B cell (primary cell): ENCODE measurements at regions not wholly inside any gene's neighbourhood (a gene's known extent, or its start where the extent isn't known, plus 50 kb on each side); places are given as distances from the start of the nearest gene placed in this dataset.

Source experiments
- ATAC-seq: fragments of 200-7000 bp; cut with Tn5 transposase; one replicate; pipeline ENCODE4 v1.10.0; 2021; ENCODE audit warnings: low read depth, mild to moderate bottlenecking, moderate number of reproducible peaks, moderate library complexity
- CTCF ChIA-PET: fragments of 350-600 bp; sonication (Branson Sonifier 250); formaldehyde crosslinking; loops from one replicate; lab custom pipeline; 2021; ENCODE audit warnings: antibody characterized with exemption, inconsistent platforms; lab: Charles Lee
- POLR2A ChIA-PET: fragments of 350-600 bp; sonication (Branson Sonifier 250); formaldehyde crosslinking; loops from one replicate; lab custom pipeline; 2021; ENCODE audit warnings: antibody characterized with exemption; lab: Charles Lee
- DNase-seq: peaks from one replicate; pipeline ENCODE4 v3.0.0; 2013
- H2AFZ ChIP-seq: 2 replicates; pipeline ENCODE4 v1.6.1; 2012; ENCODE audit warnings: mild to moderate bottlenecking, low read depth, low read length; ENCODE audit not compliant: insufficient read depth, poor library complexity, severe bottlenecking
- H3K27ac ChIP-seq, 2 donors: 1 replicate in 1 of 2; 2 replicates in 1 of 2; pipeline ENCODE4 v1.5.1; 2012 to 2013; ENCODE audit warnings: low read length in 2 of 2, mild to moderate bottlenecking in 2 of 2, moderate library complexity in 1 of 2
- H3K27me3 ChIP-seq, 4 experiments: fragments of 200-600 bp in 1 of 4; sonication (generic) in 1 of 4; replicated peaks in 1 of 4; 1 replicate in 2 of 4; 2 replicates in 2 of 4; pipeline versions ENCODE4 v1.6.1 to v1.7.0; 2013 to 2016; ENCODE audit warnings: low read length in 3 of 4, mild to moderate bottlenecking in 2 of 4, mixed read lengths in 1 of 4, moderate library complexity in 1 of 4; ENCODE audit not compliant: insufficient read depth in 4 of 4, control insufficient read depth in 3 of 4; ENCODE audit errors: control extremely low read depth in 1 of 4
- H3K36me3 ChIP-seq, 2 experiments: replicated peaks in 1 of 2; 1 replicate in 1 of 2; 2 replicates in 1 of 2; pipeline versions ENCODE4 v1.6.1 to v1.7.1; 2013; ENCODE audit warnings: low read length in 1 of 2; ENCODE audit not compliant: insufficient read depth in 2 of 2, control insufficient read depth in 1 of 2; ENCODE audit errors: control extremely low read depth in 1 of 2, extremely low read depth in 1 of 2
- H3K4me1 ChIP-seq, 2 donors: fragments of 200-600 bp in 1 of 2; sonication (generic) in 1 of 2; 1 replicate in 1 of 2; 2 replicates in 1 of 2; pipeline versions ENCODE4 v1.5.1 to v1.6.1; 2013 to 2017; ENCODE audit warnings: low read length in 2 of 2; ENCODE audit not compliant: control insufficient read depth in 2 of 2, insufficient read depth in 2 of 2
- H3K4me2 ChIP-seq: replicated peaks from 2 replicates; pipeline ENCODE3; 2012; ENCODE audit warnings: mild to moderate bottlenecking, low read depth, low read length; ENCODE audit not compliant: poor library complexity, severe bottlenecking
- H3K4me3 ChIP-seq, 5 experiments: fragments of 200-600 bp in 1 of 5; sonication (generic) in 1 of 5; 1 replicate in 3 of 5; 2 replicates in 2 of 5; pipeline versions ENCODE4 v1.5.1 to v1.7.0; 2011 to 2016; ENCODE audit warnings: low read length in 4 of 5, mild to moderate bottlenecking in 4 of 5, low read depth in 2 of 5, control low read depth in 1 of 5, moderate library complexity in 1 of 5; ENCODE audit not compliant: insufficient read depth in 1 of 5; ENCODE audit errors: control extremely low read depth in 1 of 5, extremely low read depth in 1 of 5
- H3K79me2 ChIP-seq: fragments of 200-600 bp; sonication (generic); one replicate; pipeline ENCODE4 v1.6.0; 2016; ENCODE audit warnings: low read length; ENCODE audit not compliant: control insufficient read depth, insufficient read depth
- H3K9ac ChIP-seq: fragments of 200-600 bp; sonication (generic); 2 replicates; pipeline ENCODE4 v1.6.1; 2017; ENCODE audit warnings: mild to moderate bottlenecking, low read length, moderate library complexity
- H3K9me3 ChIP-seq, 3 donors: one replicate each; pipeline versions ENCODE4 v1.6.1 to v1.7.1; 2013; ENCODE audit warnings: low read length in 2 of 3; ENCODE audit not compliant: control insufficient read depth in 2 of 3, insufficient read depth in 1 of 3; ENCODE audit errors: control extremely low read depth in 1 of 3
- H4K20me1 ChIP-seq: 2 replicates; pipeline ENCODE4 v1.6.0; 2012; ENCODE audit warnings: mild to moderate bottlenecking, low read length; ENCODE audit not compliant: insufficient read depth, control insufficient read depth, poor library complexity, severe bottlenecking
- H3K27ac Mint-ChIP-seq: one replicate; pipeline ENCODE4 v1.8.0; 2021; ENCODE audit warnings: mixed read lengths
- H3K27me3 Mint-ChIP-seq: one replicate; pipeline ENCODE4 v1.8.0; 2021; ENCODE audit warnings: mixed read lengths
- H3K4me1 Mint-ChIP-seq: one replicate; pipeline ENCODE4 v1.8.0; 2021; ENCODE audit warnings: mixed read lengths
- H3K4me3 Mint-ChIP-seq: one replicate; pipeline ENCODE4 v1.8.0; 2021; ENCODE audit warnings: mixed read lengths
- H3K9me3 Mint-ChIP-seq: one replicate; pipeline ENCODE4 v1.8.0; 2022; ENCODE audit warnings: mixed read lengths; ENCODE audit not compliant: insufficient read depth
- EZH2 ChIP-seq: IDR thresholded peaks from 2 replicates; pipeline ENCODE4 v1.6.1; 2012; ENCODE audit warnings: borderline replicate concordance, low read depth, mild to moderate bottlenecking, moderate library complexity, low read length; ENCODE audit not compliant: insufficient read depth, poor library complexity, severe bottlenecking
- WGBS: methylation state at CpG from one replicate; pipeline ENCODE4 v1.1.5; 2013; ENCODE audit warnings: missing lambda C conversion rate; ENCODE audit not compliant: insufficient coverage; 5-methylcytosine and 5-hydroxymethylcytosine counted together
- intact Hi-C: fragments of 100-400 bp; cut with micrococcal nuclease; formaldehyde crosslinking; loops from one replicate; pipeline ENCODE4 v1.10.0; 2022
- TF ChIP-seq, protein P1 (sequence below): fragments of 200-600 bp; IDR thresholded peaks from one replicate; pipeline ENCODE4 v1.8.0; 2022; ENCODE audit warnings: antibody characterized with exemption, mild to moderate bottlenecking

GRCh38 chrX:150087612-150088011 lies 149.3 kb upstream of the EOLA2 start:
- ChIA-PET POLR2A (no interaction called here), CTCF (no interaction called here)
- H3K9me3 ChIP-seq, result no peaks in the 10 kb centered on the region
- H3K36me3 ChIP-seq, result no peaks in the 10 kb centered on the region
- no peak overlapping the region for H3K4me2 ChIP-seq
- no peak overlapping the region for H3K27ac ChIP-seq
- no peak for ATAC-seq
- no peaks in the 10 kb centered on the region for H3K9me3 Mint-ChIP-seq
- H4K20me1 ChIP-seq, result no peaks in the 10 kb centered on the region
- no peaks in the 10 kb centered on the region for H3K27me3 ChIP-seq
- H3K4me1 ChIP-seq, result peaks cover 0 to 4% of the 10 kb centered on the region in 2 donors
- H3K4me3 ChIP-seq, result no peak overlapping the region
- no peak for DNase-seq
- intact Hi-C loops, result no loop called here
- WGBS, result no CpG with 5 or more reads among the region's 2 CpGs
- H3K79me2 ChIP-seq, result no peaks in the 10 kb centered on the region
- no peaks in the 10 kb centered on the region for H3K27me3 Mint-ChIP-seq
- TF ChIP-seq, protein P1, sequence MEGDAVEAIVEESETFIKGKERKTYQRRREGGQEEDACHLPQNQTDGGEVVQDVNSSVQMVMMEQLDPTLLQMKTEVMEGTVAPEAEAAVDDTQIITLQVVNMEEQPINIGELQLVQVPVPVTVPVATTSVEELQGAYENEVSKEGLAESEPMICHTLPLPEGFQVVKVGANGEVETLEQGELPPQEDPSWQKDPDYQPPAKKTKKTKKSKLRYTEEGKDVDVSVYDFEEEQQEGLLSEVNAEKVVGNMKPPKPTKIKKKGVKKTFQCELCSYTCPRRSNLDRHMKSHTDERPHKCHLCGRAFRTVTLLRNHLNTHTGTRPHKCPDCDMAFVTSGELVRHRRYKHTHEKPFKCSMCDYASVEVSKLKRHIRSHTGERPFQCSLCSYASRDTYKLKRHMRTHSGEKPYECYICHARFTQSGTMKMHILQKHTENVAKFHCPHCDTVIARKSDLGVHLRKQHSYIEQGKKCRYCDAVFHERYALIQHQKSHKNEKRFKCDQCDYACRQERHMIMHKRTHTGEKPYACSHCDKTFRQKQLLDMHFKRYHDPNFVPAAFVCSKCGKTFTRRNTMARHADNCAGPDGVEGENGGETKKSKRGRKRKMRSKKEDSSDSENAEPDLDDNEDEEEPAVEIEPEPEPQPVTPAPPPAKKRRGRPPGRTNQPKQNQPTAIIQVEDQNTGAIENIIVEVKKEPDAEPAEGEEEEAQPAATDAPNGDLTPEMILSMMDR, result no peak
- TF ChIP-seq EZH2, result no peak
- H3K27ac Mint-ChIP-seq, result no peak overlapping the region
- peaks cover 5% of the 10 kb centered on the region for H3K4me1 Mint-ChIP-seq
- no peak overlapping the region for H2AFZ ChIP-seq
- no peak overlapping the region for H3K9ac ChIP-seq
- H3K4me3 Mint-ChIP-seq, result no peak overlapping the region

GRCh38 chrX:150088042-150088441 lies 149.8 kb upstream of the EOLA2 start:
- Histone ChIP-seq H3K4me2 (no peak overlapping the region), H3K4me1 (peaks cover 0 to 3% of the 10 kb centered on the region in 2 donors), H2AFZ (no peak overlapping the region), H3K36me3 (no peaks in the 10 kb centered on the region), H3K27ac (no peak overlapping the region), H3K9ac (no peak overlapping the region), H3K9me3 (no peaks in the 10 kb centered on the region), H4K20me1 (no peaks in the 10 kb centered on the region), H3K27me3 (no peaks in the 10 kb centered on the region), H3K4me3 (no peak overlapping the region), H3K79me2 (no peaks in the 10 kb centered on the region)
- 91% methylated on average over 5 of the region's 5 CpGs for WGBS
- CTCF ChIA-PET, result no interaction called here
- Mint-ChIP-seq H3K9me3 (no peaks in the 10 kb centered on the region), H3K27me3 (no peaks in the 10 kb centered on the region), H3K4me3 (no peak overlapping the region), H3K27ac (no peak overlapping the region), H3K4me1 (peaks cover 5% of the 10 kb centered on the region)
- POLR2A ChIA-PET, result no interaction called here
- ATAC-seq (no peak), DNase-seq (no peak)
- TF ChIP-seq, protein P1, result no peak
- TF ChIP-seq EZH2, result no peak
- intact Hi-C loops, result no loop called here
